Stimulated activated memory B cell treated with anti-CD40 and anti-IgM and Interleukin-4, amounts not matched to agents 10 μg/mL and 1 μg/mL and 100 μg/mL, for 72 hours (primary cell): ENCODE measurements at regions not wholly inside any gene's neighbourhood (a gene's known extent, or its start where the extent isn't known, plus 50 kb on each side); places are given as distances from the start of the nearest gene placed in this dataset.
"Not testable (repeated sequence)": the region's sequence is repeated elsewhere in the genome, so short reads cannot be mapped to it uniquely, and the experiment has no call there.

Experiments used
- ATAC-seq: fragments of 150-1000 bp; cut with Tn5 transposase; 2 replicates; pipeline ENCODE4 v1.10.0; 2021
- H3K27ac Mint-ChIP-seq: one replicate; pipeline ENCODE4 v1.8.0; 2022; ENCODE audit warnings: mild to moderate bottlenecking, mixed read lengths
- H3K27me3 Mint-ChIP-seq: one replicate; pipeline ENCODE4 v1.8.0; 2022; ENCODE audit warnings: mixed read lengths
- H3K36me3 Mint-ChIP-seq: one replicate; pipeline ENCODE4 v1.8.0; 2022; ENCODE audit warnings: mixed read lengths
- H3K4me1 Mint-ChIP-seq: one replicate; pipeline ENCODE4 v1.8.0; 2022; ENCODE audit warnings: mixed read lengths
- H3K4me3 Mint-ChIP-seq: one replicate; pipeline ENCODE4 v1.8.0; 2022; ENCODE audit warnings: mild to moderate bottlenecking, moderate library complexity, mixed read lengths
- H3K9me3 Mint-ChIP-seq: one replicate; pipeline ENCODE4 v1.8.0; 2022; ENCODE audit warnings: mixed read lengths

DNA sequence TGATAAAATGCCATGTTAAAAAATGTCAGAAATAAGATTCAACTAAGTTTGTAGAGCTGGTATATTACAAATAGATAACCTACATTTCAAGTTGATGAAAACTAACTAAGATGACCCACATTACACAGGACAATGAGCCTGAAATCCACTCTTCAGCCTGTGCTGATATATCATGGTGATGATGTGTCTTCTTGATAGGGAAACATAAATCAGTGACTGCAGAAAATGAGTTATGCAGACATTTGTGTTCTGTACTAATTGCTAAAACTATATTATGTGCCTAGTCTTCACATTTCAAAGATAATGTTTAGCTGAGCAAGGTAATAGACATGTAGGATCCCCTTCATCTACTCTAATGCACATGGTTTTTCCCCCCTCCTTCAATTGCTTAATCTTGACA lies 331.6 kb upstream of the F9 start:
- no peak for ATAC-seq
- no peaks in the 10 kb centered on the region for H3K4me1 Mint-ChIP-seq
- H3K27ac Mint-ChIP-seq, result no peak overlapping the region
- no peaks in the 10 kb centered on the region for H3K9me3 Mint-ChIP-seq
- H3K36me3 Mint-ChIP-seq, result no peaks in the 10 kb centered on the region
- H3K27me3 Mint-ChIP-seq, result peaks cover 47% of the 10 kb centered on the region
- no peak overlapping the region for H3K4me3 Mint-ChIP-seq

- ATAC-seq, result no peak
- peaks cover 28% of the 10 kb centered on the region for H3K27me3 Mint-ChIP-seq
- H3K4me1 Mint-ChIP-seq, result no peaks in the 10 kb centered on the region
- H3K27ac Mint-ChIP-seq, result no peak overlapping the region
- no peaks in the 10 kb centered on the region for H3K36me3 Mint-ChIP-seq
- no peaks in the 10 kb centered on the region for H3K9me3 Mint-ChIP-seq
- H3K4me3 Mint-ChIP-seq, result no peak overlapping the region
Observed at GRCh38 chrX:139196890-139197289, 333.6 kb upstream of the F9 start.

DNA sequence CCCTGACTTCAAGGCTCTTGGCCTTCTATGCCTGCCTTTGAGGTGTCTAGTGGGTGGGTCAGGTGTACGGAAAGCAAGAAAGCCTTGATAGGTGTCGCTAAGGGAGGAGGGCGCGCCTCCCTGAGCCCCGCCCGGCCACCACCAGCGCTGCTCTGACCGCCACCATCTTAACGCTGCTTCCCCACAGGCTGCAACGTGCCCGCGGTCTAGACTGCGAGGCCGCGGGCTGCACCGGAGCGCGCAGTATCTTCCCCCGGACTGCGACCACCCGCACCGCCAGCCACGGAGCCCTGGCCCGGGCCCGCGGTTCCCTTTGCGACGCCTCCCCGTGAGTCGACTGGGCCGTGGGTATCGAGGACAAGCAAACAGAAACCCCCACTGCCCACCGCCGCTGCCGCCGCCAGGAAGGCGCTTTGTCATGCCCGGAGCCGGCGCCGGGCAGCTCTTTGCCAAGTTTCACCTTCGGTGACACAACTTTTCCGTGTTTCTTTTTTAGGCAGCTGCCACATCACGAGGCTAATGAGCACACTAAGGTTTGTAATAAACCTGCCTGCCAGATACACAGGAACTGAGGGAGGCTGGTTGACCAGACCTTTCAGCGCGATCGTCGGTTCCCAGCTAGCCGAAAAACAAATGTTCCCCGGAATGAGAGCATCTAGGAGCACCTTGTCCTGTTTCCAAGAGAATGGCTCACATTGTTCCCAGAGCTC lies 335.8 kb upstream of the F9 start:
- Mint-ChIP-seq H3K4me1 (no peaks in the 10 kb centered on the region), H3K27ac (no peak overlapping the region), H3K36me3 (no peaks in the 10 kb centered on the region), H3K27me3 (peaks cover 25% of the 10 kb centered on the region), H3K4me3 (peak overlapping the region; percentile 54), H3K9me3 (no peaks in the 10 kb centered on the region)
- peak; percentile 48 for ATAC-seq

GRCh38 chrX:139192386-139192961 lies 338.1 kb upstream of the F9 start:
- Mint-ChIP-seq H3K9me3 (no peaks in the 10 kb centered on the region), H3K36me3 (no peaks in the 10 kb centered on the region), H3K27ac (no peak overlapping the region), H3K4me1 (no peaks in the 10 kb centered on the region), H3K4me3 (no peak overlapping the region), H3K27me3 (peaks cover 15% of the 10 kb centered on the region)
- ATAC-seq, result no peak

- no peaks in the 10 kb centered on the region for H3K4me1 Mint-ChIP-seq
- no peak overlapping the region for H3K27ac Mint-ChIP-seq
- H3K36me3 Mint-ChIP-seq, result no peaks in the 10 kb centered on the region
- no peak overlapping the region for H3K4me3 Mint-ChIP-seq
- H3K27me3 Mint-ChIP-seq, result peaks cover 10% of the 10 kb centered on the region
- no peaks in the 10 kb centered on the region for H3K9me3 Mint-ChIP-seq
- no peak for ATAC-seq
Observed at GRCh38 chrX:139191746-139192385, 338.7 kb upstream of the F9 start.

GRCh38 chrX:139191286-139191685 lies 339.3 kb upstream of the F9 start:
- H3K9me3 Mint-ChIP-seq, result no peaks in the 10 kb centered on the region
- no peaks in the 10 kb centered on the region for H3K36me3 Mint-ChIP-seq
- no peak overlapping the region for H3K27ac Mint-ChIP-seq
- no peak for ATAC-seq
- peaks cover 9% of the 10 kb centered on the region for H3K27me3 Mint-ChIP-seq
- no peak overlapping the region for H3K4me3 Mint-ChIP-seq
- H3K4me1 Mint-ChIP-seq, result no peaks in the 10 kb centered on the region

DNA sequence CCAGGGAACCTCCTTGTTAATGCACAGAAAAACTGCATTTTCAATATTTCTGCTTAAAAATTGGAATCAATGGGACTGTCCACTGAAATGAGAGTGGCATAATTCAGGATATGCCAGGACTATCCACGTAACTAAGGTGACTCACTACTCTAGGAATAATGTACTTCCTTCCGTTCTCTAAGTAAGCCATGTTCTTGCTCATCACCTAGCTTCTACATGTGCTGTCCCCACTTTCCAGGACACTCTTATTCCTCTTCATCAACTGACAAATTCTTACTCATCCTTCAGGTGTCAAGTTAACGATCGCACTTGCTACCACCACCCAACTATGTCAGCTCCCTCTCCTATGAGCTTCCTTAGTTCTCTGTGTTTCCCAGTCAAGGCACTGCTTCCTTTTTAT lies 342.8 kb upstream of the F9 start:
- Mint-ChIP-seq H3K36me3 (no peaks in the 10 kb centered on the region), H3K27me3 (no peaks in the 10 kb centered on the region), H3K27ac (no peak overlapping the region), H3K4me1 (no peaks in the 10 kb centered on the region), H3K4me3 (no peak overlapping the region), H3K9me3 (no peaks in the 10 kb centered on the region)
- no peak for ATAC-seq

DNA sequence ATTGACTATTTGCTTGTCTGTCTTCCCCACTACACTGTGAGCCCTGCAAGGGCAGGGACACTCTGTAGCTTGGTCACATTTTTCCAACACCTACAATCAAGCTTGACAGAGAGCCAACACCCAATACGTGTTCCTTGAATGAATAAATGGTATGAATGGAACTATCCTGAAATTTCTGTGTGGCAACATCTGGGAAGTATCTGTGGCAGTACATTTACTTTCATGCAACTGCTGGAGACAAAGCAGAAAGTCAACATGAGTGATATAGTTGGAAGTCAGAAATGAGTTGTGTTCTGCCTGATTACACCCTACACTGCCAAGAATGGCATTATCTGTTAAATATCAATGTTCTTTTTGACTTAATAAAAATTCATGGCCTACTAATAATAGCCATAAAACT lies 343.5 kb upstream of the F9 start:
- H3K36me3 Mint-ChIP-seq, result no peaks in the 10 kb centered on the region
- H3K4me1 Mint-ChIP-seq, result no peaks in the 10 kb centered on the region
- no peak overlapping the region for H3K4me3 Mint-ChIP-seq
- ATAC-seq, result no peak
- no peaks in the 10 kb centered on the region for H3K9me3 Mint-ChIP-seq
- no peaks in the 10 kb centered on the region for H3K27me3 Mint-ChIP-seq
- H3K27ac Mint-ChIP-seq, result no peak overlapping the region

DNA sequence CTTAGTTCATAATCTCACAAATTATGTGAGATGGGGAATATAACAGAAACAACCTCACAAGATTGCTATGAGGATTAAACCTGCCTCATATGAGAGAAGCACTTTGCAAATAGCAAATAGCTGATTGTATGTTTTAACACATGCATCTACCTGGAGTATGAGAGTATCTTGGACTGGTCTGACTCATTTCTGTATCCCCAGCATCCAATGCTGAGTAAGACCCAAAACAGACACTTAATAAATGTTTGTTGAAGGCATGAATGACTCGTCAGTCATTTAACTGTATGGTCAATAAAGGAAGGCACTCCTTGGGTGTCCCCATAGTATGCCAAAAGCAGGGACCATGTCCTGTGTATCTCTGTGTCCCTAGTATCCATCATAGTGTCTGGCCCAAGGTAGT lies 350.9 kb upstream of the F9 start:
- Mint-ChIP-seq H3K36me3 (no peaks in the 10 kb centered on the region), H3K9me3 (peaks cover 3% of the 10 kb centered on the region), H3K4me1 (no peaks in the 10 kb centered on the region), H3K4me3 (no peak overlapping the region), H3K27ac (no peak overlapping the region), H3K27me3 (no peaks in the 10 kb centered on the region)
- no peak for ATAC-seq

DNA sequence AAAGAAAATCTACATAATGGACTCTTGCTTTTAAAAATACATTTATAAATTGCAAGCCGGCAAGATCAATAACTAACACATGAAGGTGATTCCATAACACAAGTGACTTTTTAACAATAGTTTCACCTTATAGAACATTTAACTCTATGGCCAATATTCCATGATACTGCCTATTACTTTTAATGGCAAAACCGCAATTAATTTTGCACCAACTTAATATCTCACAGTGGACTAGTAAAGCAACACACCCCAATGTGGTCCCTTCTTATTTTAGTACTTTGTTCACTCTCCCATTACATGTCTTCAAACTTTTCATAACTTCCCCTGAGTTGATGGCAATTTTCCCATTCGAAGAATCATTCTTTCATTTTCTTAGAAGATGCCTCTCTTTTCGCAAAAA lies 351.6 kb upstream of the F9 start:
- H3K4me1 Mint-ChIP-seq, result no peaks in the 10 kb centered on the region
- no peaks in the 10 kb centered on the region for H3K27me3 Mint-ChIP-seq
- ATAC-seq, result no peak

GRCh38 chrX:139172731-139173130 lies 357.8 kb upstream of the F9 start:
- ATAC-seq, result no peak
- no peak overlapping the region for H3K4me3 Mint-ChIP-seq
- H3K4me1 Mint-ChIP-seq, result no peaks in the 10 kb centered on the region
- no peaks in the 10 kb centered on the region for H3K36me3 Mint-ChIP-seq
- H3K27ac Mint-ChIP-seq, result no peak overlapping the region
- peaks cover 3% of the 10 kb centered on the region for H3K9me3 Mint-ChIP-seq
- no peaks in the 10 kb centered on the region for H3K27me3 Mint-ChIP-seq

More for the DNA sequence above, 351.6 kb upstream of the F9 start:
- Mint-ChIP-seq H3K9me3 (peaks cover 3% of the 10 kb centered on the region), H3K27ac (no peak overlapping the region), H3K4me3 (no peak overlapping the region), H3K36me3 (no peaks in the 10 kb centered on the region)

GRCh38 chrX:139170526-139171173 lies 359.9 kb upstream of the F9 start:
- ATAC-seq, result no peak
- H3K4me1 Mint-ChIP-seq, result no peaks in the 10 kb centered on the region
- no peak overlapping the region for H3K4me3 Mint-ChIP-seq
- H3K27ac Mint-ChIP-seq, result no peak overlapping the region
- H3K27me3 Mint-ChIP-seq, result no peaks in the 10 kb centered on the region
- no peaks in the 10 kb centered on the region for H3K9me3 Mint-ChIP-seq
- no peaks in the 10 kb centered on the region for H3K36me3 Mint-ChIP-seq

DNA sequence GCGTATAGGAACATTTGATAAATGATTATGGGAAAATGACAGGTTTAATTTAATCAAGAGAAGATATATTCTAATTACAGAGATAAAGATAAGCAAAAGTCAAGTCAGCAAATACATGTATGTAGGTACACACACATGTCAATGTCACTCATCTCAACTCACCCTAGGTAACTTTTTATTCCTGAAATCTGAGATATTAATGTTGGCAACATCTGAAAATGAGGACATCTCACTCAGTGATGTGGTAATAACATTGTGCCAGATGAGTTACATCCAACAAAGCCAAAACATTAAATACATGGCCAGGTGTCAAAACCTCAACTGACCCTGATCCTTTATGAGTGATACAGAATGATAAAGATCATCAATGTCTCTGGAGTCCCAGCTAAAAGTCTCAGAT lies 363.3 kb upstream of the F9 start:
- H3K36me3 Mint-ChIP-seq, result no peaks in the 10 kb centered on the region
- no peak overlapping the region for H3K4me3 Mint-ChIP-seq
- H3K27ac Mint-ChIP-seq, result no peak overlapping the region
- no peaks in the 10 kb centered on the region for H3K4me1 Mint-ChIP-seq
- no peaks in the 10 kb centered on the region for H3K9me3 Mint-ChIP-seq
- no peak for ATAC-seq
- no peaks in the 10 kb centered on the region for H3K27me3 Mint-ChIP-seq

DNA sequence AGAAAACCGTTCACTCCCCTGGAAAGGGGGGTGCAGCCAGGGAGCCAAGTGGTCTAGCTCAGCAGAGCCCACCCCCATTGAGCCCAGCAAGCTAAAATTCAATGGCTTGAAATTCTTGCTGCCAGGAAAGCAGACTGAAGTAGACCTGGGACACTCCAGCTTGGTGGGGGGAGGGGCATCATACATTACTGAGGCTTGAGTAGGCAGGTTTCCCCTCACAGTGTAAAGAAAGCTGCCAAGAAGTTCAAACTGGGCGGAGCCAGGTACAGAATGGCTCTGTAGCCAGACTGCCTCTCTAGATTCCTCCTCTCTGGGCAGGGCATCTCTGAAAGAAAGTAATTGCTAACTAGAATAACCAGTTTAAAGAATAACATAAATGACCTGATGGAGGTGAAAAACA lies 372.3 kb upstream of the F9 start:
- Mint-ChIP-seq H3K9me3 (no peaks in the 10 kb centered on the region), H3K4me3 (no peak overlapping the region)
- ATAC-seq, result no peak

GRCh38 chrX:139156356-139156755 lies 374.2 kb upstream of the F9 start:
- Mint-ChIP-seq H3K4me1 (no peaks in the 10 kb centered on the region), H3K27me3 (no peaks in the 10 kb centered on the region), H3K27ac (no peak overlapping the region), H3K36me3 (no peaks in the 10 kb centered on the region), H3K4me3 (no peak overlapping the region), H3K9me3 (no peaks in the 10 kb centered on the region)
- no peak for ATAC-seq

More for the DNA sequence above, 372.3 kb upstream of the F9 start:
- Mint-ChIP-seq H3K27ac (no peak overlapping the region), H3K27me3 (no peaks in the 10 kb centered on the region), H3K36me3 (no peaks in the 10 kb centered on the region), H3K4me1 (no peaks in the 10 kb centered on the region)

DNA sequence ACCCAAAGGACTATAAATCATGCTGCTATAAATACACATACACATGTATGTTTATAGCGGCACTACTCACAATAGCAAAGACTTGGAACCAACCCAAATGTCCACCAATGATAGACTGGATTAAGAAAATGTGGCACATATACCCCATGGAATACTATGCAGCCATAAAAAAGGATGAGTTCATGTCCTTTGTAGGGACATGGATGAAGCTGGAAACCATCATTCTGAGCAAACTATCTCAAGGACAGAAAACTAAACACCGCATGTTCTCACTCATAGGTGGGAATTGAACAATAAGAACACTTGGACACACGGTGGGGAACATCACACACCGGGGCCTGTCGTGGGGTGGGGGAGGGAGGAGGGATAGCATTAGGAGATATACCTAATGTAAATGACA lies 383.9 kb upstream of the F9 start:
- ATAC-seq, H3K4me1 Mint-ChIP-seq, H3K4me3 Mint-ChIP-seq: not testable (repeated sequence)

More for the DNA sequence above, 383.9 kb upstream of the F9 start:
- H3K9me3 Mint-ChIP-seq, H3K27me3 Mint-ChIP-seq, H3K27ac Mint-ChIP-seq, H3K36me3 Mint-ChIP-seq: not testable (repeated sequence)
